Hepatocyte (in vitro differentiated cells): ENCODE measurements at regions not wholly inside any gene's neighbourhood (a gene's known extent, or its start where the extent isn't known, plus 50 kb on each side); places are given as distances from the start of the nearest gene placed in this dataset.

Experiments
- EZH2phosphoT487 ChIP-seq: fragments of 200-600 bp; sonication (generic); IDR thresholded peaks from one replicate; pipeline ENCODE4 v1.6.1; 2018; ENCODE audit warnings: antibody characterized with exemption, mild to moderate bottlenecking, low read depth, moderate library complexity; ENCODE audit not compliant: unreplicated experiment, severe bottlenecking
- TF ChIP-seq, protein P1 (sequence below): fragments of 200-600 bp; sonication (generic); IDR thresholded peaks from 2 replicates; pipeline ENCODE4 v1.5.1; 2016; ENCODE audit warnings: antibody characterized with exemption, mild to moderate bottlenecking; ENCODE audit not compliant: poor library complexity

GRCh38 chr12:87427770-87428169 is 601.4 kb downstream of the C12orf50 start:
- TF ChIP-seq, protein P1, sequence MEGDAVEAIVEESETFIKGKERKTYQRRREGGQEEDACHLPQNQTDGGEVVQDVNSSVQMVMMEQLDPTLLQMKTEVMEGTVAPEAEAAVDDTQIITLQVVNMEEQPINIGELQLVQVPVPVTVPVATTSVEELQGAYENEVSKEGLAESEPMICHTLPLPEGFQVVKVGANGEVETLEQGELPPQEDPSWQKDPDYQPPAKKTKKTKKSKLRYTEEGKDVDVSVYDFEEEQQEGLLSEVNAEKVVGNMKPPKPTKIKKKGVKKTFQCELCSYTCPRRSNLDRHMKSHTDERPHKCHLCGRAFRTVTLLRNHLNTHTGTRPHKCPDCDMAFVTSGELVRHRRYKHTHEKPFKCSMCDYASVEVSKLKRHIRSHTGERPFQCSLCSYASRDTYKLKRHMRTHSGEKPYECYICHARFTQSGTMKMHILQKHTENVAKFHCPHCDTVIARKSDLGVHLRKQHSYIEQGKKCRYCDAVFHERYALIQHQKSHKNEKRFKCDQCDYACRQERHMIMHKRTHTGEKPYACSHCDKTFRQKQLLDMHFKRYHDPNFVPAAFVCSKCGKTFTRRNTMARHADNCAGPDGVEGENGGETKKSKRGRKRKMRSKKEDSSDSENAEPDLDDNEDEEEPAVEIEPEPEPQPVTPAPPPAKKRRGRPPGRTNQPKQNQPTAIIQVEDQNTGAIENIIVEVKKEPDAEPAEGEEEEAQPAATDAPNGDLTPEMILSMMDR = no peak
- no peak for TF ChIP-seq EZH2phosphoT487
